OCI-LY1 (cell line): ENCODE measurements at regions not wholly inside any gene's neighbourhood (a gene's known extent, or its start where the extent isn't known, plus 50 kb on each side); places are given as distances from the start of the nearest gene placed in this dataset.

ENCODE experiments used
- EZH2 ChIP-seq: fragments of 200-600 bp; sonication (generic), shearing (Covaris generic); IDR thresholded peaks from 2 replicates; pipeline ENCODE4 v1.8.0; 2017; ENCODE audit warnings: borderline replicate concordance, mixed run types, mild to moderate bottlenecking, antibody characterized with exemption, low read length, moderate library complexity, mixed read lengths
- TF ChIP-seq, protein P1 (sequence below): fragments of 200-600 bp; sonication (generic), shearing (Covaris generic); IDR thresholded peaks from 2 replicates; pipeline ENCODE4 v1.5.1; 2017; ENCODE audit warnings: mild to moderate bottlenecking, antibody characterized with exemption, low read length, moderate library complexity, mixed read lengths

DNA sequence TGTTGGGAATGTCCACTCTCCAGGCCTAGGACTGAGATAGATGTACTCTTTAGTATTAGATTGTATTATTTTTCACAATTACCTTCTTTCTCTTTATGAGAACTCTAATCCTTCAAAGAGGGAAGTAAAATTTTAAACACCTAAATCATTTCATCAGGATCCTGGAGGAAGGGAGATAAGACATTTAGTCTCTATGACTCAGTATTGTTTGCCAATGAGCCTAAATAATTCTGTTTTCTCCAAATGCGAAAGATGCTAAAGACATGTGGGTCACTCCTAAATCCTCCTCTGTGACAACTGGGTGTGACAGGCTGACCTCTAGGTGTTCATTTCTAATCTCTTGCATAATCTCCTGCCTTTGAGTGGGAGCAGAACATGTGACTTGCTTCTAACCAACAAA lies 1736.6 kb upstream of the MIR17HG start:
- TF ChIP-seq, protein P1, sequence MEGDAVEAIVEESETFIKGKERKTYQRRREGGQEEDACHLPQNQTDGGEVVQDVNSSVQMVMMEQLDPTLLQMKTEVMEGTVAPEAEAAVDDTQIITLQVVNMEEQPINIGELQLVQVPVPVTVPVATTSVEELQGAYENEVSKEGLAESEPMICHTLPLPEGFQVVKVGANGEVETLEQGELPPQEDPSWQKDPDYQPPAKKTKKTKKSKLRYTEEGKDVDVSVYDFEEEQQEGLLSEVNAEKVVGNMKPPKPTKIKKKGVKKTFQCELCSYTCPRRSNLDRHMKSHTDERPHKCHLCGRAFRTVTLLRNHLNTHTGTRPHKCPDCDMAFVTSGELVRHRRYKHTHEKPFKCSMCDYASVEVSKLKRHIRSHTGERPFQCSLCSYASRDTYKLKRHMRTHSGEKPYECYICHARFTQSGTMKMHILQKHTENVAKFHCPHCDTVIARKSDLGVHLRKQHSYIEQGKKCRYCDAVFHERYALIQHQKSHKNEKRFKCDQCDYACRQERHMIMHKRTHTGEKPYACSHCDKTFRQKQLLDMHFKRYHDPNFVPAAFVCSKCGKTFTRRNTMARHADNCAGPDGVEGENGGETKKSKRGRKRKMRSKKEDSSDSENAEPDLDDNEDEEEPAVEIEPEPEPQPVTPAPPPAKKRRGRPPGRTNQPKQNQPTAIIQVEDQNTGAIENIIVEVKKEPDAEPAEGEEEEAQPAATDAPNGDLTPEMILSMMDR, result no peak
- TF ChIP-seq EZH2, result no peak
